ENCODE measurements at regions not wholly inside any gene's neighbourhood (a gene's known extent, or its start where the extent isn't known, plus 50 kb on each side); places are given as distances from the start of the nearest gene placed in this dataset.
A peak's percentile ranks its signal among the peaks of the same experiment; 100 is the strongest.

DNA sequence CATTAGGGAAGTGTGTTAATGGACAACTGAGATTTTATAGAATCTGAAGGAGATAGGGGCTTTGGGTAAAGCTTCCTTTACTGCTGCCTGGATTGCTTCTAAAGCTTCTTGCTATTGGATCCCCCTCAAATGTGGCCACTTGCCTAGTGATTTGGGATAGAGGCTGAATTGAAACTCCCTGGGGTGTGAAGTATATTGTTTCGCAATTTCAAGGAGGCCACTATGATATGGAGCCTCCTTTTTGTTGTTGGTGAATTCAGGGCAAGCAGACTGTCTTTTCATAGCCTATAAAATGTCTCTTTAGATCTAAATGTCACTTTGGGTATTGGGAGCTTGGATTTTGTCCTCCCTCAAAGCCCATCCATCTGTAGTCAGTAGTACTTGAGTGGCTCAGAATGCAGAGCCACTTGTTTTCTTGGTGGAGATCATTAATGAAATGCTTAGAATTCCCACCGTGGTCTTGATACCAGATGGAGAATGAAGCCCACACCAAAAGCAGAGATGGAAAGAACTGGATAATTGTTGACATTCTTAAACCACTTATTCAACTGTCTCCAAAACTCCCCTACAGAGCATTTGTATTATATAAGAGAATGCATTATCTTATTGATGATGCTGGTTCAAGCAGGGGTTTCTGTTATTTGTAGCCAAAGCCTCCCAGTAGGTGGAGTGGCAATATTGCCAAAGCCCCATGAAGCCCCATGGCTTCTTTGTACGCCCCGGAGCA, 144.3 kb upstream of the KCNE2 start:
- no peak overlapping the region for H3K4me3 ChIP-seq (replicated peaks; ENCODE audit: low read depth, low read length)
- DNase-seq (ENCODE audit: low read depth), result no peak
- TF ChIP-seq, protein P1, sequence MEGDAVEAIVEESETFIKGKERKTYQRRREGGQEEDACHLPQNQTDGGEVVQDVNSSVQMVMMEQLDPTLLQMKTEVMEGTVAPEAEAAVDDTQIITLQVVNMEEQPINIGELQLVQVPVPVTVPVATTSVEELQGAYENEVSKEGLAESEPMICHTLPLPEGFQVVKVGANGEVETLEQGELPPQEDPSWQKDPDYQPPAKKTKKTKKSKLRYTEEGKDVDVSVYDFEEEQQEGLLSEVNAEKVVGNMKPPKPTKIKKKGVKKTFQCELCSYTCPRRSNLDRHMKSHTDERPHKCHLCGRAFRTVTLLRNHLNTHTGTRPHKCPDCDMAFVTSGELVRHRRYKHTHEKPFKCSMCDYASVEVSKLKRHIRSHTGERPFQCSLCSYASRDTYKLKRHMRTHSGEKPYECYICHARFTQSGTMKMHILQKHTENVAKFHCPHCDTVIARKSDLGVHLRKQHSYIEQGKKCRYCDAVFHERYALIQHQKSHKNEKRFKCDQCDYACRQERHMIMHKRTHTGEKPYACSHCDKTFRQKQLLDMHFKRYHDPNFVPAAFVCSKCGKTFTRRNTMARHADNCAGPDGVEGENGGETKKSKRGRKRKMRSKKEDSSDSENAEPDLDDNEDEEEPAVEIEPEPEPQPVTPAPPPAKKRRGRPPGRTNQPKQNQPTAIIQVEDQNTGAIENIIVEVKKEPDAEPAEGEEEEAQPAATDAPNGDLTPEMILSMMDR (IDR thresholded peaks at IDR 0.05; ENCODE audit: low read length, missing control alignments), result no peak

DNA sequence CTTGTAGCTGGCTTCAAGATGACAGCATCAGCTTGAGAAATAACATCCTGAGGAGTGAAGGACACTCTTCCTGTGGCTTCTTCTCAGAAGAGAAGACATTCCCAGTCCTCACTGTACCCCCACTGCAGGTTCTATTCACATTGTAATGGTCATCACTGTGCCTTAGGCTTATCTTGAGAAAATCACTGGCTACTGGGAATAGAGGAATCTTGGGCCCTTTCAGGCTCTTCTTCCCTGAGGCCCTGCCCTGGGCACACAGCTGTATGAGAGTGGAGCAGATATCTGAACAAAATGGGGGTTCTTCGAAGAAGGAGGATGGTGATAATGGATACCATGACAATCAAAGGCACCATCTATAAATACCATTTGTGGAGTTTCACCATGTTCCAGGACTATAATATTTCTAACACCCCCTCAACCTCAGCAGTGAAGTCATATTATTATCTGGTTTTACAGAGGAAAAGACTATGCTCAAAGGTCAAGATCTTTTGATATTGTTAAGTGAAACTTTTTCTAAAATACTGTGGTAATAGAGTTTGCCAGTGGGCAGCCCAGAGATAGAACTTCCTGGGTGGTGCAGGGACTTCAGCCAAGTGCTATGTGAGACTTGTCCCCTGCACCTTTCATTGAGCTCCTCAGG, 143.1 kb upstream of the KCNE2 start:
- TF ChIP-seq, protein P1 (IDR thresholded peaks at IDR 0.05; ENCODE audit: low read length, missing control alignments), result no peak
- no peak overlapping the region for H3K4me3 ChIP-seq (replicated peaks; ENCODE audit: low read depth, low read length)
- DNase-seq (ENCODE audit: low read depth), result no peak

DNA sequence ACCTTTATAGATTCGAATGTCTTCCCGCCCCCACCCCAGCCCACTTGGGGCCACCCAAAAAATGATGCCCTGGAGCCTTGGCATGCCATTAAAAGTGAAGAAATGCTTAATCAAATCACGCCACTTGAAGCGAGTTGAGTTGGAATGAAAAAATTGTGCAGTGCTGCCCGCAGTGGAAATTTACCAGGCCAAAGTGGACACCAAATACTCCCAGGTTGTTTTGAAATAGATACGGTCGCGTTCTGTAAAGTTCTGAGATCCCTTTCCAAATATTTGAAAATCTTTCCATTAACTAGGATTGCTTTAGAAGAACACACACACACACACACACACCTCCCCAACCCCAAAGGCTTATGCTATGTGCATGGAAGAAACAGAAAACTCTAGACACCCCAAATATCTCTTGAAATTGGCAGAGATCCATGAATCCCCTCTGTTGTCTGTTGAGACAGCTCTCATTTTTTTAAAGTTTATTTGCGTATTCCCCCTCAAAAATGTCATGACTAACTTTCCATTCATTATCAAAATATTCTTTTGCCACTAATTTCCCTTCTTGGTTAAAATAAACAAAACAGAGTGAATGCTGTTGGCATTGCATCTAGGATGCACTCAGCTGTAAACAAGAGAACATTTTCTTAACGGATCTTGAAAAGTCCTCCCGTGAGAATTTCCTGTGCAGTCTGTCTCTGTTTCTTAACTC, 142.3 kb upstream of the KCNE2 start:
- DNase-seq (ENCODE audit: low read depth), result no peak
- no peak overlapping the region for H3K4me3 ChIP-seq (replicated peaks; ENCODE audit: low read depth, low read length)
- TF ChIP-seq, protein P1 (IDR thresholded peaks at IDR 0.05; ENCODE audit: low read length, missing control alignments), result no peak

DNA sequence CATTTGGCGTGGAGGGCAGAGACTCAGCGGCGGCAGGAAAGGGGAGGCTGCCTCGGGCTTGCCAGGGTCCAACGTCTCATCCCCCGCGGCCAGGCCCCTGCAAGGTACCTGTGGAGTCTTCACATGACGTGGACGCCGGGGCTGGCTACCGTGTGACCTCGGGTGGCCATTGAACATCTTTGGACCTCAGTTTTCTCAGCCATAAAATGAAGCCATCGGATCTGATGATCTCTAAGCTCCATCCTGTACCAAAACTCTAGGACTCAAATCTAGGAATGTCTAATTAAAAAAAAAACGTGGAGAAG, 141.8 kb upstream of the KCNE2 start:
- H3K4me3 ChIP-seq (replicated peaks; ENCODE audit: low read depth, low read length), result no peak overlapping the region
- TF ChIP-seq, protein P1 (IDR thresholded peaks at IDR 0.05; ENCODE audit: low read length, missing control alignments), result no peak
- DNase-seq (ENCODE audit: low read depth), result no peak

DNA sequence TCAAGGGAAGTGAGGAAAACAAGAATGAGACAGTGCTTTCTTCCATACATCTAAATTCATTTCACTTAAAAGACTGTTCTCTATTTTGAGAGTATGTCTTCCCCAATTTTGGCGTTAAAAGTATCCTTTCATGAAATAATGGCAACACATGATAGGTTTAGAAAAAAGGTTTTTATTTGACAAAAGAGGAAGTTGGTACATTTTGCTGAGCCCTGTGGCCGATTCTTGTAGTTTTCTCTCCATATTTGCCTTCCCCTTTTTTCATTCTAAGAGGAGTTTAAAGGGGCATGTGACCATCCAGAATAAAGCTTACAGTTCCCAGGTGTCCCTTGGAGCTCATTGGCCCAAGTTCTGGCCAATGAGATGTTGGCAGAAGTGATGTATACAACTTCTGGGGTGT, 140.4 kb upstream of the KCNE2 start:
- DNase-seq (ENCODE audit: low read depth), result no peak
- TF ChIP-seq, protein P1 (IDR thresholded peaks at IDR 0.05; ENCODE audit: low read length, missing control alignments), result no peak
- no peak overlapping the region for H3K4me3 ChIP-seq (replicated peaks; ENCODE audit: low read depth, low read length)

DNA sequence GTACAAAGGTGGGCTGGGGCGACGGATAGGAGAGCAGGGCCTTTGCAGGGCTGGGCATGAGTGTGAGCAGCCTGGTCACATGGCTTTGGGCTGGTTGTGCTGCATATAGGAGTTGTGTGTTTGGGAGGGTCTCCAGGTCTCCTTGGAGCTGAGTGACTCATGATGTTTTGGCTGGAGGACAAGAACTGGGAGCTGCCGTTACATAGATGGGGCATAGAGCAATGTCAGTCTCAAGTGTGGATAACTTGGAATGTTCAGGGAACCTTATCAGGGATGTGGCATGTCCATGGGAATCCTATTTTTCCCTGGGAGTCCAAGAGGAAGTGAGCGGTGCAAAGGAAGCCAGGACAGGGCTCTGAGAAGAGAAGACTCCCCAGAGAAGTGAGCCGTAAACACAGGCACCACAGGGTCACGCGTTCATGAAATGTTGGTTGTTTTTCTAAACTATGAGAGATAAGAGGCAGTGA, 136.4 kb upstream of the KCNE2 start:
- peak; percentile 71 for DNase-seq (ENCODE audit: low read depth)
- no peak overlapping the region for H3K4me3 ChIP-seq (replicated peaks; ENCODE audit: low read depth, low read length)
- TF ChIP-seq, protein P1 (IDR thresholded peaks at IDR 0.05; ENCODE audit: low read length, missing control alignments), result no peak

Measured in fibroblast of pulmonary artery (primary cell).